CD1c-positive myeloid dendritic cell (primary cell): ENCODE measurements at regions not wholly inside any gene's neighbourhood (a gene's known extent, or its start where the extent isn't known, plus 50 kb on each side); places are given as distances from the start of the nearest gene placed in this dataset.

Source experiments
- DNase-seq: peaks from one replicate; pipeline ENCODE4 v3.0.0-alpha.2; 2016; ENCODE audit errors: extremely low spot score

GRCh38 chr16:79713609-79714309 lies 113.2 kb upstream of the MAF start:
- DNase-seq = no peak

GRCh38 chr16:79712276-79712675 lies 111.7 kb upstream of the MAF start:
- DNase-seq = no peak

GRCh38 chr16:79707876-79708275 lies 107.3 kb upstream of the MAF start:
- DNase-seq = no peak

- DNase-seq = no peak
Observed at GRCh38 chr16:79703066-79703465, 102.5 kb upstream of the MAF start.

- no peak for DNase-seq
Observed at GRCh38 chr16:79698341-79698753, 97.8 kb upstream of the MAF start.

- no peak for DNase-seq
Observed at GRCh38 chr16:79697562-79698112, 97.1 kb upstream of the MAF start.

GRCh38 chr16:79691007-79691406 lies 90.5 kb upstream of the MAF start:
- DNase-seq = no peak

GRCh38 chr16:79690159-79690558 lies 89.6 kb upstream of the MAF start:
- DNase-seq = no peak

- DNase-seq = no peak
Observed at GRCh38 chr16:79687249-79688130, 87.0 kb upstream of the MAF start.

- DNase-seq = no peak
Observed at GRCh38 chr16:79685871-79686270, 85.3 kb upstream of the MAF start.

GRCh38 chr16:79679334-79679733 lies 78.8 kb upstream of the MAF start:
- no peak for DNase-seq

GRCh38 chr16:79677799-79678530 lies 77.4 kb upstream of the MAF start:
- DNase-seq = no peak

- no peak for DNase-seq
Observed at GRCh38 chr16:79673635-79674034, 73.1 kb upstream of the MAF start.

GRCh38 chr16:79672524-79672923 lies 72.0 kb upstream of the MAF start:
- DNase-seq = no peak

GRCh38 chr16:79668502-79668901 lies 68.0 kb upstream of the MAF start:
- no peak for DNase-seq

GRCh38 chr16:79665970-79666369 lies 65.4 kb upstream of the MAF start:
- no peak for DNase-seq

- DNase-seq = no peak
Observed at GRCh38 chr16:79664407-79664806, 63.9 kb upstream of the MAF start.

- no peak for DNase-seq
Observed at GRCh38 chr16:79662669-79663313, 62.3 kb upstream of the MAF start.

- no peak for DNase-seq
Observed at GRCh38 chr16:79662122-79662521, 61.6 kb upstream of the MAF start.

GRCh38 chr16:79661578-79661977 lies 61.0 kb upstream of the MAF start:
- no peak for DNase-seq

GRCh38 chr16:79659344-79659743 lies 58.8 kb upstream of the MAF start:
- DNase-seq = no peak
